SK-N-MC (cell line): ENCODE measurements at regions not wholly inside any gene's neighbourhood (a gene's known extent, or its start where the extent isn't known, plus 50 kb on each side); places are given as distances from the start of the nearest gene placed in this dataset.

Experiments
- EZH2 ChIP-seq: fragments of 200-600 bp; sonication (generic); IDR thresholded peaks from one replicate; pipeline ENCODE4 v1.6.1; 2017; ENCODE audit warnings: antibody characterized with exemption
- POLR2AphosphoS5 ChIP-seq: IDR thresholded peaks from 2 replicates; pipeline ENCODE4 v1.6.1; 2012; ENCODE audit warnings: mild to moderate bottlenecking, low read depth, low read length, borderline replicate concordance

DNA sequence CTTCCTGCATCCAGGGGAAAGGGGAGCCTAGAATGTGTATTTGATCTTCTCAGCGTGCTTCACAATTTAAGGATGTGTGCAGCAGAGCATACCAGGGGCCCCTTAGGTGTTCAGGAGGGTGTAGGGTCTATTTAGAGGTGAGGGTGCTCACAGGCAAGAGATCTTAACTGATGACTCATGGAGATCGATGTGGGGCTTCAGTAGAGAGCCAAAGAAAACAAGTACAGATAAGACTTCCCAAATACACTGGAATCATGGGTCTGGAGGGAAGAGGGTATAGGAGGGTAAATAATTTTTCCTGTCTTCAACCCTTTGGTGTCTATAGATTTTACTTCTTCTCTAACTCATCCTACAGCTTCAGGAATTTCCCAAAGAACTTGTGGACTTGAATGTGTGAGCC is 170.2 kb upstream of the LRRC3B start:
- TF ChIP-seq POLR2AphosphoS5 (no peak), EZH2 (no peak)
